ENCODE measurements at regions not wholly inside any gene's neighbourhood (a gene's known extent, or its start where the extent isn't known, plus 50 kb on each side); places are given as distances from the start of the nearest gene placed in this dataset.

- no peak overlapping the region for H3K23ac ChIP-seq (ENCODE audit: insufficient read length, low read depth, low read length)
- no peaks in the 10 kb centered on the region for H4K20me1 ChIP-seq (ENCODE audit: control insufficient read depth, insufficient read depth, insufficient read length)
- no peak overlapping the region for H3K4ac ChIP-seq (ENCODE audit: low read depth, low read length)
- no peak overlapping the region for H2AK5ac ChIP-seq (ENCODE audit: insufficient read length, low read length)
- no peaks in the 10 kb centered on the region for H3K27me3 ChIP-seq (ENCODE audit: insufficient read depth, low read length)
- no peak overlapping the region for H3K27ac ChIP-seq (ENCODE audit: insufficient read length, low read depth, low read length)
- H3K18ac ChIP-seq (ENCODE audit: insufficient read length, low read depth, low read length), result no peak overlapping the region
- no peak overlapping the region for H2AFZ ChIP-seq (ENCODE audit: low read length)
- H4K5ac ChIP-seq (ENCODE audit: insufficient read length, low read depth, low read length), result no peak overlapping the region
- H2BK15ac ChIP-seq (ENCODE audit: low read depth, low read length), result no peak overlapping the region
- no peak overlapping the region for H4K8ac ChIP-seq (replicated peaks; ENCODE audit: insufficient read length, low read depth, low read length)
- Mint-ChIP-seq H3K36me3 (ENCODE audit: insufficient read depth in 1 of 3, low read depth in 3 of 3) (no peaks in the 10 kb centered on the region), H3K9me3 (peaks cover 0 to 3% of the 10 kb centered on the region in 2 experiments; a peak in 2 of 5 replicates), H3K4me3 (no peak overlapping the region), H3K27ac (no peak overlapping the region), H3K4me1 (peaks cover under 1 to 8% of the 10 kb centered on the region in 2 experiments; a peak in 1 of 4 replicates), H3K27me3 (ENCODE audit: low read depth) (peaks cover 13% of the 10 kb centered on the region)
- H3K9ac ChIP-seq (ENCODE audit: extremely low read depth, insufficient read length, low read length), result no peak overlapping the region
- H2BK120ac ChIP-seq (ENCODE audit: low read depth, low read length, poor library complexity, severe bottlenecking), result no peak overlapping the region
- DNase-seq, result no peak
- no peak overlapping the region for H4K91ac ChIP-seq (ENCODE audit: insufficient read length, low read depth, low read length)
- H2BK5ac ChIP-seq (ENCODE audit: insufficient read length, low read length), result no peak overlapping the region
- no peak overlapping the region for H2BK20ac ChIP-seq (ENCODE audit: low read depth, low read length, poor library complexity, severe bottlenecking)
- H2BK12ac ChIP-seq (ENCODE audit: insufficient read length, low read depth, low read length), result no peak overlapping the region
- no peaks in the 10 kb centered on the region for H3K79me2 ChIP-seq (ENCODE audit: insufficient read depth, low read length)
- no peaks in the 10 kb centered on the region for H3K79me1 ChIP-seq (ENCODE audit: insufficient read depth, low read depth, low read length, poor library complexity, severe bottlenecking)
- H3K4me1 ChIP-seq (ENCODE audit: insufficient read depth, low read length), result no peaks in the 10 kb centered on the region
- no peak overlapping the region for H3K56ac ChIP-seq (ENCODE audit: insufficient read length, low read depth, low read length)
- no peaks in the 10 kb centered on the region for H3K9me3 ChIP-seq (ENCODE audit: control insufficient read depth, low read depth, low read length)
- H3K23me2 ChIP-seq (ENCODE audit: insufficient read length, low read depth, low read length, poor library complexity, severe bottlenecking), result no peaks in the 10 kb centered on the region
- H3K4me2 ChIP-seq (ENCODE audit: insufficient read depth, insufficient read length, low read length), result no peak overlapping the region
- H3K14ac ChIP-seq (ENCODE audit: insufficient read depth, low read length), result no peak overlapping the region
- H3T11ph ChIP-seq (ENCODE audit: low read length), result no peak overlapping the region
- TF ChIP-seq, protein P1, sequence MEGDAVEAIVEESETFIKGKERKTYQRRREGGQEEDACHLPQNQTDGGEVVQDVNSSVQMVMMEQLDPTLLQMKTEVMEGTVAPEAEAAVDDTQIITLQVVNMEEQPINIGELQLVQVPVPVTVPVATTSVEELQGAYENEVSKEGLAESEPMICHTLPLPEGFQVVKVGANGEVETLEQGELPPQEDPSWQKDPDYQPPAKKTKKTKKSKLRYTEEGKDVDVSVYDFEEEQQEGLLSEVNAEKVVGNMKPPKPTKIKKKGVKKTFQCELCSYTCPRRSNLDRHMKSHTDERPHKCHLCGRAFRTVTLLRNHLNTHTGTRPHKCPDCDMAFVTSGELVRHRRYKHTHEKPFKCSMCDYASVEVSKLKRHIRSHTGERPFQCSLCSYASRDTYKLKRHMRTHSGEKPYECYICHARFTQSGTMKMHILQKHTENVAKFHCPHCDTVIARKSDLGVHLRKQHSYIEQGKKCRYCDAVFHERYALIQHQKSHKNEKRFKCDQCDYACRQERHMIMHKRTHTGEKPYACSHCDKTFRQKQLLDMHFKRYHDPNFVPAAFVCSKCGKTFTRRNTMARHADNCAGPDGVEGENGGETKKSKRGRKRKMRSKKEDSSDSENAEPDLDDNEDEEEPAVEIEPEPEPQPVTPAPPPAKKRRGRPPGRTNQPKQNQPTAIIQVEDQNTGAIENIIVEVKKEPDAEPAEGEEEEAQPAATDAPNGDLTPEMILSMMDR (conservative IDR thresholded peaks at IDR 0.05), result no peak
These were observed 439.9 kb upstream of the MAF start for GRCh38 chr16:80040413-80040812.

All from H9 (cell line).